Fibroblast of the conjunctiva (primary cell): ENCODE measurements at regions not wholly inside any gene's neighbourhood (a gene's known extent, or its start where the extent isn't known, plus 50 kb on each side); places are given as distances from the start of the nearest gene placed in this dataset.
"Not testable (repeated sequence)": the region's sequence is repeated elsewhere in the genome, so short reads cannot be mapped to it uniquely, and the experiment has no call there.

Experiments used
- DNase-seq: peaks from one replicate; pipeline ENCODE4 v3.0.0-alpha.2; 2010; ENCODE audit warnings: low read depth

DNA sequence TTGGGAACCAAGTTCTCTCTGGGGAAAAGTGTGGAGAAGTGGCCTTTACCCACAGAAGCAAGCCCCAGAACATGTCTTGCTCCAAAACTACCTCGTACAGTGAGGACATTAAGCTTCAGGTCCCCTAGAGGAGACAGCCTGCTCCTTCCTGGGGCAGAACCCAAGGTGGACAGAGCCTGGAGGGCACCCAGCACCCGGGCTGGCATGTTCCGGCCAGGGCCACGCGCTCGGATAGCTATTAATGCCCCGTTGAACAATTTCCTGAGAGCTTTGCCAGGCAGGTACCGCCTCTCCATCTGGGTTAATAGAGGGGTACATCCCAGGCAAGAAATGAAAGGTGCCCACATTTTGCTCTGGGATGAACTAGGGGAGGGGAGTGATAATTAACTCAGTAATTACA lies 169.0 kb upstream of the GRK3 start:
- no peak for DNase-seq

DNA sequence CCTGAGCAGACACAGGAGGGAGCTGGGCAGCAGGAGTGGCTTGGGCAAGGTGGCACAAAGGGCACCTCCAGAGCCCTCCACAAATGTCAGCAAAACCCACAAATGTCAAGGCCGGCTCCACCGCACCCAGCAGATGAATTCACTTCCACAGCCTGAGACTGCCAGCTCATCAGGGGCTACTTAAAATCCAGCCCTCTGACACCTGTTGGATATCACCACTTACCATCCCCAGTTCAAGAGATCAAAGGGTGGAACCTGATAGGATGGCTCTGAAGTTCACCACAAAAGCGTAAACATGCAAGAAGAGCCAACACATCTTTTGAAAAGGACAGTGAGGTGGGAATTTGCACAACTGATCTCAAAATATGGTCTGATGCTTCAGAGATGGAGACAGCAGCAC lies 168.6 kb upstream of the GRK3 start:
- no peak for DNase-seq

DNA sequence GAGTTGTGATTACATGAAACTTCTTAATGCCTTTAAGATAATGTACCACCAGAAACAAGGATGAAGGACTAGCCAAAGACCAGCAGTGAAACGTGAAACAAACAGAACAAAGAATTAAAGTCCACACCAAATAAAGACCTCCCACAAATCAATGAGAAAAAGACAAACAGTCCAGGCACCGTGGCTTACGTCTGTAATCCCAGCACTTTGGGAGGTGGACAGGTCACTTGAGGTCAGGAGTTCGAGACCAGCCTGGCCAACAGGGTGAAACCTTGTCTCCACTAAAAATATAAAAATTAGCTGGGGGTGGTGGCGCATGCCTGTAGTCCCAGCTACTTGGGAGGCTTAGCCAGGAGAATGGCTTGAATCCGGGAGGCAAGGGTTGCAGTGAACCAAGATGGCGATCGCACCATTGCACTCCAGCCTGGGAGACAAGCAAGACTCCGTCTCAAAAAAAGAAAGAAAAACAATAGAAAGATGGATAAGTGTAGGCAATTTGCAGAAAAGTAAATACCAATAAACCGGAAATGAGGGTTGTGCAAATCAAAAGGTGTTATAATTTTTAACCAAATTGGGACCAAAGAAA lies 167.8 kb upstream of the GRK3 start:
- no peak for DNase-seq

DNA sequence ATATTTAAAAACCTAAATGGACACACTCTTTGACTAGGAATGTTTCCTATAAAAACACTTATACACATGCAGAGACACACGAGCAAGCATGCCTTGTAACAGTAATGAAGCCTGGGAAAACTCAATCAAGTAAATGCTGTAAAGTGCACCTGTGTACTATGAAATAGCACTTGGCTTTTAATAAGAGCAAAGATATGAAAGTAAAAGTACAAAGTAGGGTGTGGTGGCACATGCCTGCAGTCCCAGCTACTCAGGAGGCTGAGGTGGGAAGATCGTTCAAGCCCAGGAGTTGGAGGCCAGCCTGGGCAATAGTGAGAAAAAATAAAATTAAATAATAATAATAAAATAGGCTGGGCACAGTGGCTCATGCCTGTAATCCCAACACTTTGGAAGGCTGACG lies 166.9 kb upstream of the GRK3 start:
- no peak for DNase-seq

DNA sequence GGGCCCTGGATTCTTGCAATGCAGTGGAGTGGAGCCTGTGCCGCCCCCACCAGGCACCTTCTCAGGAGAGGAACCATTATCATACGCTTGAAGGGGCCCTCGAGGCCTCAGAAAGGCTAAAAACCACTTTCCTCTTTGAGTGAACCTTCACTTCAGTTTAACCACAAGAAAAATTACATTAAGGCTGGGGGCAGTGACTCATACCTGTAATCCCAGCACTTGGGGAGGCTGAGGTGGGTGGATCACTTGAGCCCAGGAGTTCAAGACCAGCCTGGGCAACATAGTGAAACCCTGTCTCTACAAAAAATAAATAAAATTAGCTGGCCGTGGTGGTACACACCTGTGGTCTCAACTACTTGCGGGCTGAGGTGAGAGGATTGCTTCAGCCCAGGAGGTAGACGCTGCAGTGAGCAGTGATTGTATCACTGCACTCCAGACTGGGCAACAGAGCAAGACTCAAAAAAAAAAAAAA lies 165.8 kb upstream of the GRK3 start:
- not testable (repeated sequence) for DNase-seq

DNA sequence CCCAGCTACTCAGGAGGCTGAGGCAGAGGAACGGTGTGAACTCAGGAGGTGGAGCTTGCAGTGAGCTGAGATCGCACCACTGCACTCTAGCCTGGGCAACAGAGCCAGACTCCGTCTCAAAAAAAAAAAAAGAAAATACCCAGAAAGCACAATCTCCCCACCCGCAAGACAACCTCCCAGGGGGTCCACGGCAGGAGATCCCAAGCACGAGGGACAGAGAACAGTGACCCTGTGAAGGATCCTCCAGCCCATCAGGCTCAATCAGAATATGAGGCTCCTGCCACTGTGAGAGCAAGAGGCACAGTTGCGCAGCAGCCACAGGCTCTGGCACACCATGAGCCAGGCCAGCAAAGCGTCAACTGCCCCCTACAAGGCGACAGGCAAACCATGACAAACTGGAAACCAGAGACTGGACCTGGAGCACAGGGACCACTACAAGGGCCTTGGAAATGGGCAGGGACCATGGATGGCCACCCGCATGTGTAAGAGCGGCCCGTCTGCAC lies 164.8 kb upstream of the GRK3 start:
- DNase-seq, result no peak

DNA sequence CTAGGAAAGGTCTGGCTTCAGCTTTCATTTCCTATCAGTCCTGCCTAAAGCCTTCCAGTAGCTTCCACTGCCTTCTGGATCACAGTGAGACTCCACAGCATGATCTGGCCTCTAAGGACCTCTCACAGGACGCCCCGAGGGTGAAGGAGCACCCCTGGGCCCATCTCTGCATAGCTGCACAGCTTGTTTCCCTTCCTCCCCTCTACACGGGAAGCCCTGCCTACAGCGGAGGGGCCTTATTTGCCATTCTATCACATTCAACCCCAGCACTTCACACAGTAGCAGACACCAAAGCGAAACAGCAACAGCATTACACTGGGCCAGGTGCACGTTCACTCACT lies 162.3 kb upstream of the GRK3 start:
- DNase-seq, result no peak

DNA sequence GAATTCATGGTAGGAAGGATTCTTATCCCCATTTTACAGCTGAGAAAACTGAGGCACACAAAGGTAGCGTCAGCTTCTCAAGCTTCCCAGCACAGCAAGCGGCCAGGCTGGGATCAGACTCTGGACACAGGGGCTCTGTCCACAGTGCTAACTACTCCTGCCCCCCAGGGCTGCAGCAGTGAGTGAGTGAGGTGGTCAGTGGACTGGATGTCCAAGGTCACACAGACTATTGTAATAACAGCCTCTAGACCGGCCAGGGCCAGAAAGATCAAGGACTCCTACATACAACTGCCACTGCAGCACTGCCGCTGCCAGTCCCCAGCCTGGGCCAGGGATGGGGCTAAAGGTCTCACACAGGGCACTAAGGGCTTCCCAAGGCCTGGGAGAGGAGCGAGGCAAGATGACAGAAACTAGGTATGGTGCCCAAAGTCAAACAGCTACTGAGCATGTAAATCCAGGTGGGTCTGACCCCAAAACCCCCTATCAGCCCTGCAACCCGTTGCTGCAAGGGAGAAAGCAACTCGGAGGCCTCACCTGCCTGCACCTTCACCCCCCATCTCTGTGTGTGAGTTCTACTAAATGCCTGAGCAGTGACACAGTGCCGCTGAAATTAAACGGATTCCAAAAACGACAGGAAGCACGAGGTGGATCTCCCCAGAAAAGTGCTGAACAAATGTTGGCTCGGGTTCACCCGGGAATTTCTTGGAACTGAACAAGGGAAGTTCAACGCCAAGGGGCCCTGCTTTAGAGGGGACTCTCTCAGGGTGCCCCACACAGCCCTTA lies 161.8 kb upstream of the GRK3 start:
- DNase-seq, result no peak

DNA sequence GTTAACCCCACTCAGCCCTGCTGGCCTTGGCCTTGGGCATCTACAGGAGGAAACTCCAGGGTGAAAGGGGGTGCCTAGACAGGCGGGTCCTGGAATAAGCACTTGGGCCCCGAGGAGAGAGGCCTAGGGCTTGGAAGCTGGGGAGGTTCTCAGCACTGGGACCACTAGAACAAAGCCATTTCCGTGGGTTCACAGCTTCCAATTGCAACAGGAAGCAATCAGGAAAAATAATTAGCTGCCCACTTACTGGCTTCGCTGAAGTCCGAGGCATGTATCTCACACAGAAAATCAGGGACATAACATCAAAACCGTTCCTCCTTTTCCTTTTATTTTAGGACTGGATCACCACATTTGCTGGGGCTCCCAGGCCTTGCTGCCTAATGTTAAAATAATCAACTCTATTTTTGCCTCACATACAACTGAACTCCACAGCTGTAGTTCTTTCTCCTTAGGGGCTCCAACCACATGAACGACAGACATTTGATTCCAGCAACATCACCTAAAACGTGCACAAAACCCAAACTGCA lies 161.1 kb upstream of the GRK3 start:
- DNase-seq, result no peak

DNA sequence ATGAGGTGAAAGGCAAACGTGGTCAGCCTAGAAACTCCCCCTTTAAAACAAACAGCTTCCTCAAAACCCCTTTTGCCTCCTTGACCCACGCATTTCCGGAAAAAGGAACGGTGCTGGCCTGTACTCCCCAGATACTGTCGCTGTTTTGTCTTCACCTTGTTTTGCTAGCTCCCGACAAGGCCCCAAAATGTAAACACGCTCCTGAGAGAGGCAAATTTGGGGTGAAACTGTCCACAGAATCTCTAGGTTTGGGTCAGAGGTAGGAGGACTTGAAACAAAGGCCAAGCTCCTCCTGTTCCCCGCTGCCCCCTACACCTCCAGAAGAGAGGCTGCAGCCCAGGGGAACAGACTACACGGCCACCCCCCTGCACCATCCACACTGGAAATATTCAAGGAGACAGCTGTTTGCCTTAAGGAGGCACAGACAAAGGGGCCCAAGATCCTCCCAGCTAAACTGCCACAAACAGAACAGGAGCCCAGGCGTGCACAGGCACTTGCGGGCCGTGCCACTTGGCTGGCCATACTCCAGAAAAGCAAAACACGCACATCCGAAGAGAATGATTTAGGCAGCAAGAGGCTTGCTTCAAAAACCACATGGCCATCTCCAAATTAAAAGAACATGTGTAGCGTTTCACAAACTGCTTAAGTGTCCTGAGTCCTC lies 160.5 kb upstream of the GRK3 start:
- peak; percentile 24 for DNase-seq

DNA sequence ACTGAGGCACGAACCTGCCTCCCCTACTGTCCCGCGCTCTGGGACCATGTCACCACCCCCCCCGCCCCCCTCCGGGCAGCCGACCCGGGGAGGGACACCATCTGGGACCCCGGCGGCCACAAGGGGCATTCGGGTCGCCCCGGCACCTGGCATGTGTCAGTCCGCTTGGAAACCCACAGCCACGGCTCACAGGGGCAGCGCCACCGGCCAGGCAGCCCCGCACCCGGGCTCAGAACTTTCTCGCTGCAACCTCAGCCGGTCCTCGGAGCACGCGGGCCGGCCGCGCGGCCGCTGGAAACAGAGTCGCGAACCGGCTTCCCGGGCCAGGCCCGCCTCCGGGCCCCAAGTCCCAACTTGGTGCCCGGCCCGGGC lies 159.9 kb upstream of the GRK3 start:
- no peak for DNase-seq

DNA sequence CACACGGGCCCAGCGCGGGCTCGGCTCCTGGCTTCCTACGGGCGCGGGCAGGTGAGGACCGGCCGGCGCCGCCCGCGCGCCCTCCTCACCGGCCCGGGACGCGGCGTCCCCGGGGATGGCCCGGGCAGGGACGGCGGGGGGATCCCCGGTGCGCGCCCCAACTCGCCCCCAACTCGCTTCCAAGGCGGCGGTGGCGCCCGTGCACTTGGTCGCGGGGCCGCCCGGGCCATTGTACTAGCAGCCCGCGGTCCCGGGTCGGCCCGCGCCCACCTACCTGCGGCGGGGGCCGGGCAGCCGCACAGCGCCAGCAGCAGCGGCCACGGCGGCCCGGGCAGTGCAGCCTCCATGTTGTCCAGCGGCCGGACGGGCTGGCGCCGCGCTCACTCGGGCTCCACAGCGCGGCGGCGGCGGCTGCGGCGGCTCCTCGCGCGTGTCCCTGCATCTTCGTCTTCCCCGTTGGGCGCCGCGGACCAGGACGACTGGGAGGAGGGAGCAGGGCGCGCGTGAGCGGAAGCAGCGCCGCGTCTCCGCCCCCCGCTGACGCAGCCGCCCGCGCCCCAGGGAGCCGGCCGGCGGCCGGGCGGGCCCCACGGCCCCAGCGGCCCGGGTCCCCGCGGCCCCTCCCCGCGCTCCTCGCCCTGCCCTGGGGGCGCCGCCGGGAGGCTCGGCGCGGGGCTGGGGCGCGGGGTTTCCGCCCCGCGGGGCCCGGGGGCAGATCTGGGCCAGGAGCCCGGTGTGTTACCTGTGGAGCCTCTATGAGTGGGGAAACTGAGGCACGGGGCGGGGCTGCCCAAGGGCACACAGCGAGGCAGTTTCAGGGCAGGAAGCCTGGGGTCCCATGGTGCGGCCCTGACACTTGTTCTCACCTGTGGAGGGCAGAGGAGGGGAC lies 159.3 kb upstream of the GRK3 start:
- DNase-seq, result no peak

DNA sequence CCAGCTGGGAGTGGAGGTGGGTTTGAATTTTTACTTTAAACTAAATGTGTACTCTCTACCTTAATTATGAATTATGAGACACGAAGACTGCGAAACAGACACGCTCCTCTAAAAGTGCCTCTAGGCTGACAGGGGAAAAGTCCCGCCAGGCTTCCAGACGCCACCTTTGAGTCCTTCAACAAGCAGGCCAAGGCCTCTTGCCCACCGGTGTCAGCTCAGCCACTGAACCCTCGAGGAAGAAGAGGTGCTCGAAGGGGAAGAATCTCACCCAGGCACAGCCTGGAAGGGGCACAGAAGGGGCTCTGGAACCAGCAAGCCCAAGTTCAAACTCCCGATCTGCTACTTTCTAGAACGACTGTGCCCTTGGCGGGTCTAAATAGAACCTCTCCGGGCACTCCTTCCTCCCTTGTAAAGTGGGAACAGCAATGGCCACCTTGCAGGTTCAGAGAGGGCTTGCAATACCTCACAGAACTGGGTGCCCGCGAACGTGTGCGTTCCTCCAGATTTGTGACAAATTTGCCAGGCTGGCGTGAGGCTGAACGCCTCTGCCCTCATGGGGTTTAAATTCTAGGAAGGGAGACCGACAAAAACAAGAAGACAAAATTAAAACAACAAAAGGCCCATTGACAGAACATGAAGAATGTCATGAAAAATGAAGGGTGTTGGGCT lies 158.5 kb upstream of the GRK3 start:
- no peak for DNase-seq

DNA sequence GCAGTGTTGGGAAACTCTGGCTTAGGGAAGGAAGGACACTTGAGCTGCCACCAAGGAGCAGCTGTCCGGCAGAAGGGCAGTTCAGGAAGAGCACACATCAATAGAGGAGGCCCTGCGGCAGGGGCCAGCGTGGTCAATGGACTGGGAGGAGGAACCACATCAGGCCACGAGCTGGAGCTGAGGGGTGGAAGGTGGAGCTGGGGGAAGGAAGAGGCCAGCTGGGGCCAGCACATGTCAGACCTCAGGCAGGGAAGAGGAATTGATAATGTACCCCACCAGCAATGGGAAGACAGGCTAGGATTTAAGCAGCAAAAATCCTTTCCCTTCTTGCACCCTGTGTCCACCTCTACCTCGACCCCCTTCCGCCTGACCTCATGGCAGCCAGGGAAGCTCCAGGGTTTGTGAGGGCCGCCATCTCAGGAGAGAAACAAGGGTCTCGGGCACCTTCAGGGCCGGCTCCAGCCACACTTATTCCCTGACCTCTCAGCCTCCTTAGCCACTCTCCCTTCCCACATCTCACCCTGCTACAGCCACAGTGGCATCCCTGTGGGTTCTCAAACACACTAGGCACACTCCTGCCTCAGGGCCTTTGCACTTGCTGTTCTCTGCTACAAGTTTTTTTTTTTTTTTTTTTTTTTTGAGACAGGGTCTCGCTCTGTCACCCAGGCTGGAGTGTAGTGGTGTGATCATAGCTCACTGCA lies 157.8 kb upstream of the GRK3 start:
- no peak for DNase-seq

DNA sequence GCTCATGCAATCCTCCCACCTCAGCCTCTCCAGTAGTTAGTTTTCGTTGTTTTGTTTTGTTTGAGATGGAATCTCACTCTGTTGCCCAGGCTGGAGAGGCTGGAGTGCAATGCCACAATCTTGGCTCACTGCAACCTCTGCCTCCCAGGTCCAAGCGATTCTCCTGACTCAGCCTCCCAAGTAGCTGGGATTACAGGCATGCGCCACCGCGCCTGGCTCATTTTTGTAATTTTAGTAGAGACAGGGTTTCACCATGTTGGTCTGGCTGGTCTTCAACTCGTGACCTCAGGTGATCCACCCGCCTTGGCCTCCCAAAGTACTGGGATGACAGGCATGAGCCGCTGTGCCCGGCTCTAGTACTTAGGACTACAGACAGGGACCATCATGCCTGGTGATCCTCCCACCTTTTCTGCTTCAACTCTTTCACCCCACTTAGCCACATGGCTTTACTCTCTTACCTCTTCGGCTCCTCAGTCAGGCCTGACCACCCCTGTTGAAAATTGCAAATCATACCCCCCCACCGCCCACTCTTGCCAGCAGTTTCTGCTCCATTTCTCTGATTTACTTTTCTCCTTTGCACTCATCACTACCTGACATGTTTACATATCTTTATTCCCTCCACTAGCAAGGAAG lies 157.1 kb upstream of the GRK3 start:
- no peak for DNase-seq

DNA sequence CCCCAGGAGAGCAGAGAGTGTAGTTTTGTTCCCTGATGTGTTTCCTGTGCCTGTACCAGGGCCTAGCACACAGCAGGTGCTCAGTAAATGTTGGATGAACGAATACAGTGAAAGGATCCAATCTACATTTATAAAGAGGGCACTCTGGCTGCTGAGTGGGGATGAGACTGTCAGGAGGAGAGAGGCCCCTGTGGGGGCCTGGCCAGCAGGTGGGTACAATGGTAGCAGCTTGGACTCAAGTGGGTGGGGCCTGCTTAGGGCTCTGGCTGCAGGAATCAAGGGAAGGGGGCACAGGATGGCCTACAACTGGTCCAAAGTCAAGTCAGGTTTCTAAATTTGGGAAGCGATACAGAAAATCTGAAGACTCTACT lies 156.6 kb upstream of the GRK3 start:
- DNase-seq, result no peak

DNA sequence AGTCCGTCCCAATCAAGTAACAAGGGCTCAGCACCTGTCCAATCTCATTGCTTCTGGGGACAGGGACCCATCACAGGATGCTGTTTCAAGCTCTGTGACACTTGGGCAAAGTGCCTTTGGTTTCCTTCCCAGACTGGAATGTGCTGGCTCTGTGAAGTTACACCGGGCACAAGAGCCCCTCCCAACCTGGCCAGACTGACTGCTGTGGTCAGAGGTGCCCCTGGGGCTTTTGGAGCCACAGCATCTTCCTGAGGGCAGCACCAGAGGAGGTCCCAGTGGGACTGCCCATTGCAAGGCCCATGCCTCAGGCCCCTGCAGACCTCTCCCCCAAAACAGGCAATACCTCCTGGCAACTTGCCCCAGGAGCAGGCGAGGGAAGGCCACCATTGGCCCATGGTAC lies 155.2 kb upstream of the GRK3 start:
- DNase-seq, result no peak

DNA sequence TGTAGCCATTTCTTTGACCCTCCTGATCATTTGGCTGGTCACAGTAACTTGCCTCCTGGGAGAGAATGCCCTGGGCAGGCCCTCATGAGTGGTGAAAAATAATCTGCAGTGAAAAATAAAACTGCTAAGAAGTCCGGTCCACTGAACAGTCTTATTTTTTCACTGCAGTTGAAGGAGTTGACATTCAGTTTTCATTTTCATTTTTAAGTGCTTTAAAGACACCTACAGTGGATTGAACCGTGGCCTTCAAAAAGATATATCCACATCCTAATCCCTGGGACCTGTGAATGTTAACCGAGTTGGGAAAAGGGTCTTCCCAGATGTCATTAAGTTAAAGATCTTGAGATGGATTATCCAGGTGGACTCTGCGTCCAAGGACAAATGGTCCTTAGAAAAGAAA lies 153.6 kb upstream of the GRK3 start:
- no peak for DNase-seq

DNA sequence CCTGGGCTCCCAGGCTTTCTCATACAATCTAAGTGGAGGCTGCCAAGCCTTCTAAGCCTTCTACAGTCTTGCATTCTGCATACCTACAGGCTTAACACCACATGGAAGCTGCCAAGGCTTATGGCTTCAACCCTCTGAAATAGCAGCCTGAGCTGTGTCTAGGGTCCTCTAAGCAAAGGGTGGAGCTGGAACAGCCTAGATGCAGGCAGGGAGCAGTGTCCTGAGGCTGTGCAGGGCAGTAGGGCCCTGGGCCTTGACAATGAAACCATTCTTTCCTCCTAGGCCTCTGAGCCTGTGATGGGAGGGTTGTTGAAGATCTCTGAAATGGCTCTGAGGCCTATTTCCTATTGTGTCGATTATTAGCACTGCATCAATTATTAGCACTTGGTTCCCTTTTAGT lies 150.9 kb upstream of the GRK3 start:
- no peak for DNase-seq

DNA sequence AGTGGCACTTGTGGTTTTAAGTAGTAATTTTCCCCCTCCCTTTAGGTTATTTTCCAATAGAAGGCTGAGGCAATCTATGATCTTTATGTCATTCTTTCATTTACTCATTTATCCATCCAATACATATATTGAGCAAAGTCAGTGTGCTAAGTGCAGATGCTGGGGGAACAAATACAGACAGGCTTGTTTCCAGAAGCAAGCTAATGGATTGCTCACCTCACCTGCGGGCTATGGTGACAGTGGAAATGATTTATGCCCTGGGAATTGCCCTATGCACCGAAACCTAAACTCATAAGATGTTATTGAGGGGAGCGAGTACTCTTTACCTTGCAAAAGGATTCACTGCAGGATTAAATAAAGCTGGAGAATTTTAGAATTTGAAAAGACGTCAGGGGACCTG lies 148.7 kb upstream of the GRK3 start:
- DNase-seq, result not testable (repeated sequence)

DNA sequence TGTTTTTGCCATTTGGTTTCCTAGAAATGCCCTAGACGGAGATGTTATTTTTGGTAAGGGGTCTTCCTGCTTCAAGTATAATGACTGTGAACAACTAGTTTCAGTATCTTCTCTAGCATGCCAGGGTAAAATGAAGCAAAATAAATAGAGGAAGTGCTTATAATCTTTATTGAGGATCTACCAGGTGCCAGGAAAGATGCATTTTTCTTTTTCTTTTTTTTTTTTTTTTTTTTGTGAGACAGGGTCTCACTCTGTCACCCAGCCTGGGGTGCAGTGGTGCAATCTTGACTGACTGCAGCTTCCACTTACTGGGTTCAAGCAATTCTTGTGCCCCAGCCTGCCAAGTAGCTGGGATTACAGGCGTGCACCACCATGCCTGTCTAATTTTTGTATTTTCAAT lies 146.6 kb upstream of the GRK3 start:
- DNase-seq, result not testable (repeated sequence)
